Nephron (organoid): ENCODE measurements at regions not wholly inside any gene's neighbourhood (a gene's known extent, or its start where the extent isn't known, plus 50 kb on each side); places are given as distances from the start of the nearest gene placed in this dataset.

ENCODE experiments used
- H3K27ac Mint-ChIP-seq, 3 experiments: 2 replicates each; pipeline ENCODE4 v1.8.0; 2020; ENCODE audit warnings: mixed read lengths in 3 of 3, mild to moderate bottlenecking in 2 of 3, moderate library complexity in 1 of 3
- H3K27me3 Mint-ChIP-seq: 2 replicates; pipeline ENCODE4 v1.8.0; 2021; ENCODE audit warnings: low read depth, mild to moderate bottlenecking, moderate library complexity, mixed read lengths
- H3K36me3 Mint-ChIP-seq: 2 replicates; pipeline ENCODE4 v1.8.0; 2020; ENCODE audit warnings: low read depth, mixed read lengths
- H3K4me1 Mint-ChIP-seq: 2 replicates; pipeline ENCODE4 v1.8.0; 2020; ENCODE audit warnings: mixed read lengths
- H3K4me3 Mint-ChIP-seq, 3 experiments: 2 replicates each; pipeline ENCODE4 v1.8.0; 2020; ENCODE audit warnings: mild to moderate bottlenecking in 3 of 3, mixed read lengths in 3 of 3, moderate library complexity in 2 of 3
- H3K9me3 Mint-ChIP-seq: 2 replicates; pipeline ENCODE4 v1.8.0; 2020; ENCODE audit warnings: mixed read lengths
- CTCF ChIP-seq, 3 experiments: fragments of 200-600 bp; sonication (generic); IDR thresholded peaks; one replicate each; pipeline ENCODE4 v1.5.0; 2021; ENCODE audit warnings: antibody characterized with exemption in 3 of 3; ENCODE audit not compliant: unreplicated experiment in 3 of 3

GRCh38 chr20:20929341-20929740 is 176.8 kb downstream of the LINC00237 start:
- Mint-ChIP-seq H3K4me1 (no peaks in the 10 kb centered on the region), H3K27me3 (peaks cover 11% of the 10 kb centered on the region), H3K36me3 (no peaks in the 10 kb centered on the region), H3K9me3 (no peaks in the 10 kb centered on the region), H3K4me3 (no peak overlapping the region), H3K27ac (no peak overlapping the region)
- TF ChIP-seq CTCF (IDR thresholded peaks at IDR 0.05; ENCODE audit: unreplicated experiment in 3 of 3), result no peak

GRCh38 chr20:20926222-20926905 is 179.8 kb downstream of the LINC00237 start:
- Mint-ChIP-seq H3K27me3 (peaks cover 14% of the 10 kb centered on the region), H3K9me3 (no peaks in the 10 kb centered on the region), H3K4me1 (no peaks in the 10 kb centered on the region), H3K36me3 (no peaks in the 10 kb centered on the region), H3K27ac (no peak overlapping the region), H3K4me3 (no peak overlapping the region)
- TF ChIP-seq CTCF (IDR thresholded peaks at IDR 0.05; ENCODE audit: unreplicated experiment in 3 of 3), result no peak

GRCh38 chr20:20920433-20920832 is 185.7 kb downstream of the LINC00237 start:
- no peaks in the 10 kb centered on the region for H3K4me1 Mint-ChIP-seq
- H3K36me3 Mint-ChIP-seq, result no peaks in the 10 kb centered on the region
- no peak for TF ChIP-seq CTCF (IDR thresholded peaks at IDR 0.05; ENCODE audit: unreplicated experiment in 3 of 3)
- peaks cover 4% of the 10 kb centered on the region for H3K27me3 Mint-ChIP-seq
- H3K9me3 Mint-ChIP-seq, result peaks cover 22% of the 10 kb centered on the region
- H3K27ac Mint-ChIP-seq, result no peak overlapping the region
- H3K4me3 Mint-ChIP-seq, result no peak overlapping the region

GRCh38 chr20:20915844-20916243 is 190.3 kb downstream of the LINC00237 start:
- Mint-ChIP-seq H3K4me1 (no peaks in the 10 kb centered on the region), H3K36me3 (no peaks in the 10 kb centered on the region), H3K27me3 (no peaks in the 10 kb centered on the region)

GRCh38 chr20:20904501-20904831 is 192.0 kb upstream of the RALGAPA2 start:
- TF ChIP-seq CTCF (IDR thresholded peaks at IDR 0.05; ENCODE audit: unreplicated experiment in 3 of 3), result no peak
- no peak overlapping the region for H3K4me3 Mint-ChIP-seq
- peaks cover 7% of the 10 kb centered on the region for H3K27me3 Mint-ChIP-seq
- peaks cover 23% of the 10 kb centered on the region for H3K9me3 Mint-ChIP-seq
- no peak overlapping the region for H3K27ac Mint-ChIP-seq
- H3K4me1 Mint-ChIP-seq, result no peaks in the 10 kb centered on the region
- H3K36me3 Mint-ChIP-seq, result no peaks in the 10 kb centered on the region

More at GRCh38 chr20:20915844-20916243, 190.3 kb downstream of the LINC00237 start:
- H3K27ac Mint-ChIP-seq, result no peak overlapping the region
- TF ChIP-seq CTCF (IDR thresholded peaks at IDR 0.05; ENCODE audit: unreplicated experiment in 3 of 3), result no peak
- no peak overlapping the region for H3K4me3 Mint-ChIP-seq
- peaks cover 25% of the 10 kb centered on the region for H3K9me3 Mint-ChIP-seq

- no peak for TF ChIP-seq CTCF (IDR thresholded peaks at IDR 0.05; ENCODE audit: unreplicated experiment in 3 of 3)
- Mint-ChIP-seq H3K36me3 (no peaks in the 10 kb centered on the region), H3K27ac (no peak overlapping the region), H3K27me3 (peaks cover 7% of the 10 kb centered on the region), H3K4me3 (no peak overlapping the region), H3K9me3 (peaks cover 20% of the 10 kb centered on the region), H3K4me1 (no peaks in the 10 kb centered on the region)
Measured at GRCh38 chr20:20903773-20904500, 191.5 kb upstream of the RALGAPA2 start.
